K562 (cell line): ENCODE measurements at regions not wholly inside any gene's neighbourhood (a gene's known extent, or its start where the extent isn't known, plus 50 kb on each side); places are given as distances from the start of the nearest gene placed in this dataset.
A peak's percentile ranks its signal among the peaks of the same experiment; 100 is the strongest.

Source experiments
- BHLHE40 ChIP-seq: IDR thresholded peaks from 2 replicates; pipeline ENCODE4 v1.6.1; 2011; ENCODE audit warnings: low read length, improper control_type of control experiment
- BRD9 ChIP-seq: fragments of 450-650 bp; IDR thresholded peaks from 2 replicates; pipeline ENCODE4 v1.6.1; 2018; ENCODE audit warnings: low read depth; ENCODE audit not compliant: partially characterized antibody
- KHSRP ChIP-seq: fragments of 450-650 bp; IDR thresholded peaks from 2 replicates; pipeline ENCODE4 v1.6.1; 2017
- TCFL5 ChIP-seq: fragments of 250-450 bp; sonication (Bioruptor Pico); conservative IDR thresholded peaks from 2 replicates; pipeline ENCODE4 v1.6.1; 2021; ENCODE audit warnings: mild to moderate bottlenecking, moderate library complexity, matching md5 sums
- ZNF175 ChIP-seq: fragments of 200-800 bp; sonication (Bioruptor generic); IDR thresholded peaks from 2 replicates; pipeline ENCODE4 v1.6.1; 2016; ENCODE audit warnings: low read depth, mild to moderate bottlenecking, missing genetic modification characterization, missing compliant biosample characterization
- ZNF507 ChIP-seq: conservative IDR thresholded peaks from 2 replicates; pipeline ENCODE4 v1.6.1; 2017; ENCODE audit warnings: missing genetic modification characterization, missing compliant biosample characterization
- TF ChIP-seq, protein P1 (sequence below), 3 experiments: IDR thresholded peaks in 2 of 3; conservative IDR thresholded peaks in 1 of 3; 2 replicates each; pipeline ENCODE4 v1.5.1; 2011 to 2012; ENCODE audit warnings: low read length in 3 of 3, mild to moderate bottlenecking in 3 of 3, control low read depth in 2 of 3, improper control_type of control experiment in 1 of 3, inconsistent platforms in 1 of 3, low read depth in 1 of 3, mixed read lengths in 1 of 3, moderate library complexity in 1 of 3; ENCODE audit not compliant: insufficient read depth in 2 of 3
- TF ChIP-seq, protein P2 (sequence below), 3 experiments: fragments of 200-800 bp in 1 of 3; sonication (Bioruptor generic) in 1 of 3; sonication (generic) in 1 of 3; formaldehyde crosslinking in 1 of 3; IDR thresholded peaks; 2 replicates each; pipeline versions ENCODE4 v1.6.1 to v1.8.0; 2016 to 2022; ENCODE audit warnings: mild to moderate bottlenecking in 2 of 3, missing compliant biosample characterization in 2 of 3, missing genetic modification characterization in 2 of 3, missing genetic modification reagents in 1 of 3
- TF ChIP-seq, protein P3 (sequence below): sonication (generic); formaldehyde crosslinking; IDR thresholded peaks from 2 replicates; pipeline ENCODE4 v1.8.1; 2022; ENCODE audit warnings: missing genetic modification reagents
- TF ChIP-seq, protein P4 (sequence below): IDR thresholded peaks from 2 replicates; pipeline ENCODE4 v1.6.1; 2011; ENCODE audit warnings: borderline replicate concordance, low read depth, mild to moderate bottlenecking, moderate library complexity, low read length; ENCODE audit not compliant: insufficient read depth, poor library complexity, severe bottlenecking

- TF ChIP-seq, protein P1, sequence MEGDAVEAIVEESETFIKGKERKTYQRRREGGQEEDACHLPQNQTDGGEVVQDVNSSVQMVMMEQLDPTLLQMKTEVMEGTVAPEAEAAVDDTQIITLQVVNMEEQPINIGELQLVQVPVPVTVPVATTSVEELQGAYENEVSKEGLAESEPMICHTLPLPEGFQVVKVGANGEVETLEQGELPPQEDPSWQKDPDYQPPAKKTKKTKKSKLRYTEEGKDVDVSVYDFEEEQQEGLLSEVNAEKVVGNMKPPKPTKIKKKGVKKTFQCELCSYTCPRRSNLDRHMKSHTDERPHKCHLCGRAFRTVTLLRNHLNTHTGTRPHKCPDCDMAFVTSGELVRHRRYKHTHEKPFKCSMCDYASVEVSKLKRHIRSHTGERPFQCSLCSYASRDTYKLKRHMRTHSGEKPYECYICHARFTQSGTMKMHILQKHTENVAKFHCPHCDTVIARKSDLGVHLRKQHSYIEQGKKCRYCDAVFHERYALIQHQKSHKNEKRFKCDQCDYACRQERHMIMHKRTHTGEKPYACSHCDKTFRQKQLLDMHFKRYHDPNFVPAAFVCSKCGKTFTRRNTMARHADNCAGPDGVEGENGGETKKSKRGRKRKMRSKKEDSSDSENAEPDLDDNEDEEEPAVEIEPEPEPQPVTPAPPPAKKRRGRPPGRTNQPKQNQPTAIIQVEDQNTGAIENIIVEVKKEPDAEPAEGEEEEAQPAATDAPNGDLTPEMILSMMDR (IDR thresholded peaks at IDR 0.05 in 2 of 3, conservative IDR thresholded peaks at IDR 0.05 in 1 of 3; ENCODE audit: insufficient read depth in 2 of 3, low read depth in 1 of 3, low read length in 3 of 3), result peak; percentile 32 to 64 (median 35); a peak in 4 of 6 replicates
- TF ChIP-seq BHLHE40 (no peak), TCFL5 (CRISPR knock-in tag) (no peak), KHSRP (no peak), BRD9 (no peak), ZNF175 (CRISPR knock-in tag) (no peak), ZNF507 (tag) (no peak)
- TF ChIP-seq, protein P2, sequence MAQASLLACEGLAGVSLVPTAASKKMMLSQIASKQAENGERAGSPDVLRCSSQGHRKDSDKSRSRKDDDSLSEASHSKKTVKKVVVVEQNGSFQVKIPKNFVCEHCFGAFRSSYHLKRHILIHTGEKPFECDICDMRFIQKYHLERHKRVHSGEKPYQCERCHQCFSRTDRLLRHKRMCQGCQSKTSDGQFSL (CRISPR knock-in tag; IDR thresholded peaks at IDR 0.05), result no peak
- TF ChIP-seq, protein P2 (tag; IDR thresholded peaks at IDR 0.05), result no peak
- TF ChIP-seq, protein P3, sequence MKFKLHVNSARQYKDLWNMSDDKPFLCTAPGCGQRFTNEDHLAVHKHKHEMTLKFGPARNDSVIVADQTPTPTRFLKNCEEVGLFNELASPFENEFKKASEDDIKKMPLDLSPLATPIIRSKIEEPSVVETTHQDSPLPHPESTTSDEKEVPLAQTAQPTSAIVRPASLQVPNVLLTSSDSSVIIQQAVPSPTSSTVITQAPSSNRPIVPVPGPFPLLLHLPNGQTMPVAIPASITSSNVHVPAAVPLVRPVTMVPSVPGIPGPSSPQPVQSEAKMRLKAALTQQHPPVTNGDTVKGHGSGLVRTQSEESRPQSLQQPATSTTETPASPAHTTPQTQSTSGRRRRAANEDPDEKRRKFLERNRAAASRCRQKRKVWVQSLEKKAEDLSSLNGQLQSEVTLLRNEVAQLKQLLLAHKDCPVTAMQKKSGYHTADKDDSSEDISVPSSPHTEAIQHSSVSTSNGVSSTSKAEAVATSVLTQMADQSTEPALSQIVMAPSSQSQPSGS (CRISPR knock-in tag), result no peak
- TF ChIP-seq, protein P4, sequence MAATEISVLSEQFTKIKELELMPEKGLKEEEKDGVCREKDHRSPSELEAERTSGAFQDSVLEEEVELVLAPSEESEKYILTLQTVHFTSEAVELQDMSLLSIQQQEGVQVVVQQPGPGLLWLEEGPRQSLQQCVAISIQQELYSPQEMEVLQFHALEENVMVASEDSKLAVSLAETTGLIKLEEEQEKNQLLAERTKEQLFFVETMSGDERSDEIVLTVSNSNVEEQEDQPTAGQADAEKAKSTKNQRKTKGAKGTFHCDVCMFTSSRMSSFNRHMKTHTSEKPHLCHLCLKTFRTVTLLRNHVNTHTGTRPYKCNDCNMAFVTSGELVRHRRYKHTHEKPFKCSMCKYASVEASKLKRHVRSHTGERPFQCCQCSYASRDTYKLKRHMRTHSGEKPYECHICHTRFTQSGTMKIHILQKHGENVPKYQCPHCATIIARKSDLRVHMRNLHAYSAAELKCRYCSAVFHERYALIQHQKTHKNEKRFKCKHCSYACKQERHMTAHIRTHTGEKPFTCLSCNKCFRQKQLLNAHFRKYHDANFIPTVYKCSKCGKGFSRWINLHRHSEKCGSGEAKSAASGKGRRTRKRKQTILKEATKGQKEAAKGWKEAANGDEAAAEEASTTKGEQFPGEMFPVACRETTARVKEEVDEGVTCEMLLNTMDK, result no peak
Measured at GRCh38 chr14:65286443-65286842, 126.1 kb upstream of the FUT8 start (continued).
